ENCODE measurements at regions not wholly inside any gene's neighbourhood (a gene's known extent, or its start where the extent isn't known, plus 50 kb on each side); places are given as distances from the start of the nearest gene placed in this dataset.
"Not testable (repeated sequence)": the region's sequence is repeated elsewhere in the genome, so short reads cannot be mapped to it uniquely, and the experiment has no call there.

GRCh38 chr5:143648696-143649095 lies 163.3 kb upstream of the HMHB1 start:
- DNase-seq (ENCODE audit: missing footprints) (no peak), ATAC-seq (no peak)
- intact Hi-C loops (cut with DNase I), result no loop called here

GRCh38 chr5:143646961-143647360 lies 165.0 kb upstream of the HMHB1 start:
- ATAC-seq (no peak), DNase-seq (ENCODE audit: missing footprints) (no peak)
- intact Hi-C loops (cut with DNase I), result no loop called here

GRCh38 chr5:143645356-143645755 lies 166.6 kb upstream of the HMHB1 start:
- intact Hi-C loops (cut with DNase I), result no loop called here

GRCh38 chr5:143644727-143645126 lies 167.2 kb upstream of the HMHB1 start:
- ATAC-seq (no peak), DNase-seq (ENCODE audit: missing footprints) (no peak)
- intact Hi-C loops (cut with DNase I), result no loop called here

More at GRCh38 chr5:143645356-143645755, 166.6 kb upstream of the HMHB1 start:
- no peak for ATAC-seq
- no peak for DNase-seq (ENCODE audit: missing footprints)

DNA sequence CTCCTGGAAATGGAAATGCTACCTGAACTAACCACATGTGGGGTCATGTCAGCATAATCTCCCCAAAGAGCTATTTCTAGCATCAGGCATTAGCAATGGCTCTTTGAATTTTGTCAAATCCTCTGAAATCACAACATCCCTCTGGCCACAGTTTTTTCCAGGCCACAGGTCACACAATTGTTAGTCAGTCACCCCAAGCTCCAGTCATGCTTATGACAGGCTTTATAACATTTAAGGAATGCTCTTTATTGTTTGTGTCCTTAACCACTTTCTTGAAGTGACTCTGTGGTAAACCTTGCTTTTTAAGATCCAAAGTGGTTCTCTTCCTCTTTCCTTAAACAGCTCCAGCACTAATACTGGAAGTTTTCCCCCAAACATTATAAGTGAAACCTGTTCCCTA lies 169.2 kb upstream of the HMHB1 start:
- intact Hi-C loops (cut with DNase I), result no loop called here
- no peak for DNase-seq (ENCODE audit: missing footprints)
- no peak for ATAC-seq

- DNase-seq (ENCODE audit: missing footprints) (no peak), ATAC-seq (no peak)
- intact Hi-C loops (cut with DNase I), result no loop called here
These were observed 170.2 kb upstream of the HMHB1 start for GRCh38 chr5:143641549-143642355.

DNA sequence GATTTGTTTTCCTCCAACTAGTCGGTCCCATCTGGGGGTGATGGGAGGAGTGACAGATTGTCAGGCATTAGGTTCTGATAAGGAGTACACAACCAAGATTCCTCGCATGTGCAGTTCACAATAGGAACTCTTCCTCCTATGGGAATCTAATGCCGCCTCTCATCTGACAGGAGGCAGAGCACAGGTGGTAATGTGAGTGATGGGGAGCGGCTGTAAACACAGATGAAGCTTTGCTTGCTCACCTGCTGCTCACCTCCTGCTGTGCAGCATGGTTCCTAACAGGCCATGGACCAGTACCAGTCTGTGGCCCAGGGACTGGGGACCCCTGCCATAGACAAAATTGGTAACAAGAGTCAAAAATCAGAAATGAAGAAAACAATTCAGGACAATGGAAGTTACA lies 173.3 kb upstream of the HMHB1 start:
- DNase-seq (ENCODE audit: missing footprints), result no peak
- intact Hi-C loops (cut with DNase I), result no loop called here
- no peak for ATAC-seq

GRCh38 chr5:143636931-143637528 lies 174.9 kb upstream of the HMHB1 start:
- intact Hi-C loops (cut with DNase I), result no loop called here
- ATAC-seq, result no peak
- no peak for DNase-seq (ENCODE audit: missing footprints)

GRCh38 chr5:143635888-143636287 lies 176.1 kb upstream of the HMHB1 start:
- no peak for ATAC-seq
- intact Hi-C loops (cut with DNase I), result no loop called here

GRCh38 chr5:143635146-143635752 lies 176.7 kb upstream of the HMHB1 start:
- DNase-seq (ENCODE audit: missing footprints) (no peak), ATAC-seq (peak; percentile 50)
- intact Hi-C loops (cut with DNase I), result no loop called here

More at GRCh38 chr5:143635888-143636287, 176.1 kb upstream of the HMHB1 start:
- DNase-seq (ENCODE audit: missing footprints), result no peak

GRCh38 chr5:143634689-143635088 lies 177.3 kb upstream of the HMHB1 start:
- intact Hi-C loops (cut with DNase I), result no loop called here
- DNase-seq (ENCODE audit: missing footprints) (no peak), ATAC-seq (no peak)

GRCh38 chr5:143629871-143630659 lies 181.9 kb upstream of the HMHB1 start:
- no peak for DNase-seq (ENCODE audit: missing footprints)
- ATAC-seq, result no peak
- intact Hi-C loops (cut with DNase I), result no loop called here

DNA sequence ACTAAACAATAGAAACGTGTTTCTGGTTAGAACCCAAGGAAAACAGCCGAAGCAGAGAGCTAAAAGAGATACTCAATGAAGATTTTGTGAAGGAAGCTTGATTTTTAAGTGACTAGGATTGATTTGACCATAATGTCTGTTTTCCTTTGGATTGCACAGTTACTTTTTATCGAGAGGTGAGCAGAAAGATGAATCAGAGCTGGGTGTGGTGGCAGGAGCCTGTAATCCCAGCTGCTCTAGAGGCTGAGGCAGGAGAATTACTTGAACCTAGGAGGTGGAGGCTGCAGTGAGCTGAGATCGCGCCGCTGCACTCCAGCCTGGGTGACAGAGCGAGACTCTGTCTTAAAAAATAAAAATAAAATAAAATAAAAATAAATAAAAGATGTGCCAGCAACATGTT lies 186.9 kb upstream of the HMHB1 start:
- DNase-seq (ENCODE audit: missing footprints); intact Hi-C loops (cut with DNase I); ATAC-seq: not testable (repeated sequence)

DNA sequence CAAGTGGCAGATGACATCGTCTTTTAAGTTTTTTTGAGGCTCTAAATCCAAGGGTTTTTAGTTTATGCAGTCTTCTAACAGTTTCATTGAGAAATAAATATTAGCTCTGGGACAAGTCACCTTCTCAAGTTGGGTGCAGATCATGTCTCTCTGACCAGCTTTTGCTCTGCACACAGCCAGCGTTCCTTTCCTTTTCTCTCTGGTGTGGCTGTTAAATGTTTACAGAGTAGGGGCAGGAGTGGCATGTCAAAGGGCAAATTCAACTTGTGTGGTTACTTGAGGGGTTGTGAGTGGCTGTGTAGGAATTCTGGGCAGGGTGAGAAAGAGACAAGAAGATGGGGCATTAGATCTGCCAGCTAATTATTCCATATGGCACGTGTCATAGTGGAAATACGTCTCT lies 187.5 kb upstream of the HMHB1 start:
- intact Hi-C loops (cut with DNase I), result no loop called here
- DNase-seq (ENCODE audit: missing footprints) (no peak), ATAC-seq (no peak)

DNA sequence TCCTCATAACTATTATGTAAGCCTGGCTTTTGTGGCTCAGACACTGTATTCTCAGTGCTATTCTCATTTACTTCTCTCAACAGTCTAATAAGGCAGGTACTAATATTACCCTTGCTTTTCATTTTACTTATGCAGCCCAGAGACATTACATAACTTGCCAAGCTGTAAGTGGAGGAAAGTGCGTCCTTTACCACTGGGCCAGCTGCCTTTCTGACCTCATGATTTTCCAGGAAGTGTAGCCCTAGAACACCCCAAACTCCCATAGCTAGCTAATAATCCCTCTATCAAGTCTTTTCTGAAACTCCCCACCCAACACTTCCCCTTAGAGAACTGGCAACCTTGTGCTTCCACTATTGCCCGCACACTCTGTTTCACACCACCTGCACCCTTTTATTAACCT lies 192.9 kb upstream of the HMHB1 start:
- DNase-seq (ENCODE audit: missing footprints), result no peak
- ATAC-seq, result peak; percentile 68
- intact Hi-C loops (cut with DNase I), result no loop called here

- ATAC-seq, result no peak
- intact Hi-C loops (cut with DNase I), result no loop called here
- DNase-seq (ENCODE audit: missing footprints), result no peak
These were observed 193.8 kb upstream of the HMHB1 start for GRCh38 chr5:143618141-143618540.

DNA sequence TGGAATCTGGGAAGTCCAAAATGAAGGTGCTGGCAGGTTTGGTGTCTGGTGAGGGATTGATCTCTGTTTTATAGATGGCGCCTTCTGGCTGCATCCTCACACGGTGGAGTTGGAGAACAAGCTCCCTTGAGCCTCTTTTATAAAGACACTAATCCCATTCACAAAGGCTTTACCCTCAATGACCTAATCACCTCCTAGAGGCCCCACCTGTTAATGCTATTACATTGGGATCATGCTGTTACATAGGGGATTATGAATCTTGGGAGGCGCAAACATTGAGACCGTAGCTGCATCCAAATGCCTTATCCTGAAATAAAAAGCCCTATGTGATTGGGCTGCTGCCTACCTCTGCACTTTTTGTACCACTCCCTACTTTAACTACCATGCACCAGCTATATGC lies 197.1 kb upstream of the HMHB1 start:
- intact Hi-C loops (cut with DNase I), result no loop called here
- no peak for ATAC-seq

GRCh38 chr5:143613329-143613728 lies 198.6 kb upstream of the HMHB1 start:
- DNase-seq (ENCODE audit: missing footprints), result no peak

More for the DNA sequence above, 197.1 kb upstream of the HMHB1 start:
- DNase-seq (ENCODE audit: missing footprints), result no peak

DNA sequence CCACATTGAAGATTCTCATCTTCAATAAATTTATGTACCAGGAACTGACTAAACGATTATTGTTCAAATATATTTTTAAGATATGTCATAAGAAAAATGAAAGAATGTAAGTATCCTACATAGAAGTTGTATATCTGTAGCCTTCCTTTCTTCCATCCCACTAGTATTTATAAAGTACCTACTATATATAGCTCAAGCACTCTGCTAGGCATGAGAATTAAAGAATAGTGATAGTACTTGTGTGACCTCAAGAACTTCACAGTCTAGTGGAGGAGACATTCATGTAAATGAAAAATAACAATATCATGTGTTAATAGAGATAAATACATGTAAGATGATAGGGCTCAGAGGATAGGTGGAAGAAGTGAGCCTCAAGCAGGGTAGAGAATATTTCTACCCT lies 201.0 kb upstream of the HMHB1 start:
- intact Hi-C loops (cut with DNase I), result no loop called here
- no peak for DNase-seq (ENCODE audit: missing footprints)
- no peak for ATAC-seq

More at GRCh38 chr5:143613329-143613728, 198.6 kb upstream of the HMHB1 start:
- ATAC-seq, result no peak
- intact Hi-C loops (cut with DNase I), result no loop called here
